ENCODE measurements at regions not wholly inside any gene's neighbourhood (a gene's known extent, or its start where the extent isn't known, plus 50 kb on each side); places are given as distances from the start of the nearest gene placed in this dataset.

GRCh38 chr18:42336139-42336538, 381.1 kb downstream of the PIK3C3 start:
- TF ChIP-seq EZH2 (IDR thresholded peaks at IDR 0.05; ENCODE audit: low read length, unreplicated experiment), result no peak
- no peak for TF ChIP-seq CTCF (conservative IDR thresholded peaks at IDR 0.05; ENCODE audit: low read depth, low read length)
- TF ChIP-seq EZH2phosphoT487 (IDR thresholded peaks at IDR 0.05; ENCODE audit: borderline replicate concordance, low read length), result no peak
